DMS114 treated with DMSO at 0.1 percent for 48 hours (cell line): ENCODE measurements at regions not wholly inside any gene's neighbourhood (a gene's known extent, or its start where the extent isn't known, plus 50 kb on each side); places are given as distances from the start of the nearest gene placed in this dataset.
"Not testable (repeated sequence)": the region's sequence is repeated elsewhere in the genome, so short reads cannot be mapped to it uniquely, and the experiment has no call there.

Experiments used
- DNase-seq: peaks from one replicate; lab custom pipeline; 2025; ENCODE audit not compliant: unreplicated experiment; lab: John Stamatoyannopoulos, UW

- DNase-seq, result no peak
These were observed 52.9 kb upstream of the IMP4 start for GRCh38 chr2:130289780-130290179.

GRCh38 chr2:130288467-130289403 lies 54.0 kb upstream of the IMP4 start:
- peak; percentile 23 for DNase-seq

DNA sequence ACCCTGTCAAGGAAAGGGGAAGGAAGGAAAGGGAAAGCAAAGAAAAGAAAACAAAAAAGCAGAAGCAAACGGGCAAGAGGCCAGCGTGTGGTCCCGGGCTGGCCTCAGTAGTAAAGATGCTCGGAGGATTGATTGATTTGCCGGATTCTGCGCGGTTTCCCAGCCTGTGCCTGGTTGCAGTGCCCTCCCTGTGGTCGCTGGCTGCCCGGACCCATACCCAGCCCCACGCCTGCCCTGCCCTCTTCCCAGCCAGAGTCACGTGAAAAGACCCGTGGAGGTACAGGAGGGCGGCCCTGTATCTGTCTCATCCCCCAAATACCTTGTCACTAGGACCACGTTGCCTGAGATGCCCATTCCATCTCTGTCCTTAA lies 55.1 kb upstream of the IMP4 start:
- no peak for DNase-seq

DNA sequence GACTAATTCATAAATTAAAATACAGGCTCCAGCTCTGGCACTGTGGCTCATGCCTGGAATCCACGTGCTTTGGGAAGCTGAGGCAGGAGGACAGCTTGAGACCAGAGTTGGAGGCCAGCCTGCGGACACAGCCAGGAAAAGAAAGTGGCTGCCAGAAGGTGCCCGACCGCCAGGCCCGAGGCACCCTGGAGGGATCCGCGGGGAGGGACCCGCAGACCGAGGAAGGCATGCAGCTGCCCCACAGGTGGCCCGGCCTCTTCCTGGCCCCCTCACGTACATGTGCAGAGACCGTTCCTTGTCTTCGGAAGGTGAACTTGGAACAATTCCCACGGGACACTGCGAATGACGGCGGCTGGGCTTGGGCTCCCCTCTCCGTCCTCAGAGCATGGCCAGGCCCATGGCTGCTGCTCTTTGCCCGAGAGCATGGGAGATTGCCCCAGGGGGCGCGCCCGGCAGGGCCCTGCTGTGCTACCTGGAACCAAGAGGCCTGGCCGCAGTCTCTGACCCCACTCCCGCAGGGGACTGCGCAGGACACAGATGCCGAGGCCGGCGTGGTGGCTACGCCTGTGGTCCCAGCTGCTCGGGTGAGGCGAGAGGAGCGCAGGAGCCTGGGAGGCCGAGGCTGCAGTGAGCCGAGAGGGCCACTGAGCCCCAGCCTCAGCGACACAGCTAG lies 55.6 kb upstream of the IMP4 start:
- DNase-seq, result no peak

- DNase-seq, result not testable (repeated sequence)
These were observed 59.3 kb upstream of the IMP4 start for GRCh38 chr2:130283341-130283869.

DNA sequence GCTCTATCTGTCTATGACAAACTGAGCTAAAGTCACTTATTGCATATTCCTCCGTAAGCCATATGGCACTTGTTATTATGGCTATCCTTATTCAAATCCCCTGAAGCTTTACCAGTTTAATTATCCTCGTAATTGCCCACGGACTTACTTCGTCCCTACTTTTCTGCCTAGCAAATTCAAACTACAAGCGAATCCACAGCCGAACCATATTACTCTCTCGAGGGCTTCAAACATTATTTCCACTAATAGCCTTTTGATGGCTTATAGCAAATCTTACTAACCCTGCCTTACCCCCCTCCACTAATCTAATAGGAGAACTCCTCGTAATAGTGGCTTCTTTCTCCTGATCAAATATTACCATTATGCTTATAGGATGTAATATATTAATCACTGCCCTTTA lies 63.1 kb upstream of the IMP4 start:
- not testable (repeated sequence) for DNase-seq

DNA sequence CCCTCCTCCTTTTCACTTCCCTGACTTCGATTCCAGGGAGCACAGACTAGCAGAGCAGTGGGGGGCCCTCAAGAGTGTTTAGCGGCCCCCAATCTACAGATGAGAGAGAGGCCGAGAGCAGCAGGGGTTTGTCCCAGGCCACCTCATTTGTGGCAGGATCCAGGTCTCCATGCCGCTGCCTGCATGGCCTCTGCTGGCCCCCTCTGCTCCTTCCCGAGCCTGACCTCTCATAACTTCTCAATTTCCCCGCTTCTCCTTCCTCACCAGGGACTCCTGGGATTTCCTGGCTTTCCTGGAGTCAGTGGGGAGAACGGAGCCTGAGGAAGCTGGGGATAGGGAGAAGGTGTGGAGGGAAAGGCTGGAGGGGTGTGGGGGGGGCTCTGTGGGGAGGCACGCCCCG lies 70.1 kb upstream of the TUBA3E start:
- DNase-seq, result not testable (repeated sequence)

- not testable (repeated sequence) for DNase-seq
These were observed 69.3 kb upstream of the TUBA3E start for GRCh38 chr2:130267572-130267971.

GRCh38 chr2:130266836-130267235 lies 68.6 kb upstream of the TUBA3E start:
- DNase-seq, result not testable (repeated sequence)

DNA sequence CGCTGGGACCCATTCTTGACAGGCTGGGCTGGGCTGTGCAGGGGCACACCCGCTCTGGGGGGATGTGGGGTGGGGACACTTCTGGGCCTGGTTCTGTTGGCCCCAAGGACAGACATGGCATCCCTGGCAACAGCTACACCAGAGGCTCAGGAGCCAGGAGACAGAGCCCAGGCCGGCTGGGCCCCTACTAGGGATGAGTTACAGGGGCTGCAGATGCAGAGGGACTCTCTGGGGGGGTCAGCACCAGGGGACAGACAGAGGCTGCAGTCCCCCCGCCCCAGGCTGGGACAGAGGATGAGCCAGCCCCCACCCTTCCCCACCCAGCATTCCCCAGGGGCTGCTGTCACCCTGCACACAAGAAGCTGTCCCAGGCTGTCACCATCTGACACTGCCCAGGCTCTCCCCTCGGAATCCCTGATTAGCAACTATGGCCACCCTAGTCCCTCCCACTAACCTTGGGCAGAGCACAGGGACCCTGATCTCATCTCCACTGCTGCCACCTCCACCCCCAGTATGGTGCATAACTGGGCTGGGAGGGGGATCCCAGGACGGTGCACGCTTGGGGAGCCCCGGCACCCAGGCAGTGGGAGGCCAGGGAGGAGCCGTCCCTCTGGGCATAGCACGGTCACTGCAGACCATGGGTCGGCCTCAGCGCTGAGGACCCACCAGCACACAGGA lies 67.5 kb upstream of the TUBA3E start:
- not testable (repeated sequence) for DNase-seq

DNA sequence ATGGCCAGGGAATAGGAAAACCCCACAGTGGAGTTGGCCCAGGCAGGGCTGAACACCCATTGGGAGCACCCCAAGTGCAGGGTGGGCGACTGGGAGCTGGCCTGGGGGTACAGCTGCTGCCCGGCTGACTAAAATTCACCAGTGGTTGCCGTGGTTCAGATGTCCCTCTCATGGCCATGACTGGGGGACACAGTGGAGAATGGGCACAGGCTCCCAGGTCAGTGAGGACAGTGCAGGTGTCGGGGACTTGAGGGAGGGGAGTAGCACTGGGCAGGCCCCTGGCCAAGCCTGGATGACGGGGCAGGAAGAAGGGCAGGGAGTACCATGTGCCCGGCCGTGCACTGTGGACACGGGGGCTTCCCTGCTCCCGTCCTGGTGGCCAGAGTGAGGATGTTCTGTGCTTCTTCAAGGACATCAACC lies 66.7 kb upstream of the TUBA3E start:
- DNase-seq, result not testable (repeated sequence)

- DNase-seq, result no peak
These were observed 66.3 kb upstream of the TUBA3E start for GRCh38 chr2:130264501-130264900.

- DNase-seq, result no peak
These were observed 65.8 kb upstream of the TUBA3E start for GRCh38 chr2:130264046-130264445.

- no peak for DNase-seq
These were observed 65.4 kb upstream of the TUBA3E start for GRCh38 chr2:130263606-130264005.

DNA sequence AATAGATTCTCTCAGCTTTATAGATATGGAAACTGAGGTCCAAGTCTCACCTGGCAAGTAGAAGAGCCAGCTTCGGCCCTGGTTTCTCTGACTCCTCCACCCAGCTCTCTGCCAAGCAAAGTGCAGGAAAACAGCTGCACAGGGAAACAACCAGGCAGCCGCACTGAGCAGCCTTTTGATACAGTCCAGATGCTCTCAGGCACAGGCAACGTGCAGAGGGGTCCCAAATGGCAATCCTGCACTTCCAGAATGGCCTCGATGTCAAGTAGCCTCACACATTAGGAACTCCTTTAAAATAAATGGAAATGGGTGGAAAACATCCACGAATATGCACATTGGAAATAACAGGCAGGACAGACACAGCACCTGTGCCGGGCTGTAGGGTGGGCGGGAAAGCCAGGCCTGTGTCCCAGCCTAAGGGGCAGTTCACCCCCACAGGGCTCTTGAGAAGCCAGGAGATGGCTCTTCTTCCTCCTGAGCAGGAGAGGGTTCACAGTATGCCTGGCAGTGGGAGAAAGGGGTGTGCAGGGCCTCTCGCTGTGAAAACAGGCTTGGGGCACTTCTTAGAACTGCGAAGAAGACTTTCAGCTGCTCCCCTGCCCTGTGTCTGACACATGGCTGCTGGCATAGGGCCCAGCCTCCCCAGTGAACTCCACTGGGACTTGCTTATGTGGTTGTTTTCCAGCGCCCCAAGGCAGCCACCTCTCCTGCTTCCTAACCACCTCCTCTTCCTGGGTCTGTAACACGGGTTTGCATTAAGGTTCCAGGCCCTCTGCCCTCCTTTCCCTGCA lies 63.9 kb upstream of the TUBA3E start:
- no peak for DNase-seq

GRCh38 chr2:130261099-130261498 lies 62.9 kb upstream of the TUBA3E start:
- DNase-seq, result no peak

DNA sequence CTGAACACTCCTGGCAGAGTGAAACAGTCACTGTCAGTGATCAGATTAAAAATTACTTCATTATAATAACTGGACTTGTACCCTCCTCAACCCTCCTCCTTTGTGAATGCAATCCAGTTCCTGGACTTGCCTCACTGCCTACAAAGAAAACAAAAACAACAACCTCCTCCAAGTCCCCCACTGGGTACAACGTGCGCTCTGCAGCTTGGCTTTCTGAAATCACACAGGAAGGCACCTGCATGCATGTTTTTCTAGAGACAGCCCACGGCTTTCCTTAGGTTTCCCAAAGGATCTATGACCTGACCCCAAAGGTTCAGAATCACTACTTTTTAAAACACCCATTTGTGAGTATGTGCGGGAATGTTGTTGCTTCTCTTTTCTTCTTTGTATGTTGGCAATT lies 61.4 kb upstream of the TUBA3E start:
- no peak for DNase-seq

DNA sequence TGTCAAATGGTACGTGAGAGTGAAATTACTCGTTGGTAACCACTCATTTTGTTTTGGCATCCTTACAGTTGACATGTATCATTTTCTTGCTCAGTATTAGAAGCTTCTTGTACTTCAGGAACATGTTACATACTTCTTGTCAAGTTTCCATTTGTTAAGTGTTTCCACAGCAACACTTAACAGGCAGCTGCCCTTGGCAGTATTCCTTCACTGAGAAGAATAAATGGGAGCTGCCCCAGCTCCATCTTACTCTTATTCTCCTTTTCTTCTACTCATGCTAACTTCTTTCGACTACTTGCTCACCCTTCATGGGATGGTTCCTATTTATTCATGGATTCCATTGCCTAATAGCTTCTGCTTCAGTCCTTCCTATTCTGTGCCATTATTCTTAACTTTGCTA lies 60.1 kb upstream of the TUBA3E start:
- DNase-seq, result no peak

- no peak for DNase-seq
These were observed 54.8 kb upstream of the TUBA3E start for GRCh38 chr2:130252880-130253645.
